H9 (cell line): ENCODE measurements at regions not wholly inside any gene's neighbourhood (a gene's known extent, or its start where the extent isn't known, plus 50 kb on each side); places are given as distances from the start of the nearest gene placed in this dataset.

Experiments
- DNase-seq: peaks from one replicate; pipeline ENCODE4 v3.0.0-alpha.2; 2017
- H2AFZ ChIP-seq: one replicate; pipeline ENCODE4 v1.6.1; 2013; ENCODE audit warnings: mild to moderate bottlenecking, low read length, control low read depth, moderate library complexity
- H2AK5ac ChIP-seq: 2 replicates; pipeline ENCODE4 v1.6.1; 2013; ENCODE audit warnings: low read length, control low read depth, mixed read lengths; ENCODE audit not compliant: insufficient read length
- H2BK120ac ChIP-seq: one replicate; pipeline ENCODE4 v1.6.1; 2013; ENCODE audit warnings: low read depth, mild to moderate bottlenecking, low read length, control low read depth, inconsistent platforms; ENCODE audit not compliant: poor library complexity, severe bottlenecking
- H2BK12ac ChIP-seq: 2 replicates; pipeline ENCODE4 v1.6.1; 2013; ENCODE audit warnings: low read length, control low read depth, mixed read lengths, low read depth; ENCODE audit not compliant: insufficient read length
- H2BK15ac ChIP-seq: 2 replicates; pipeline ENCODE4 v1.6.1; 2013; ENCODE audit warnings: low read depth, low read length, control low read depth
- H2BK20ac ChIP-seq: one replicate; pipeline ENCODE4 v1.6.1; 2013; ENCODE audit warnings: low read depth, mild to moderate bottlenecking, low read length, control low read depth, inconsistent platforms; ENCODE audit not compliant: poor library complexity, severe bottlenecking
- H2BK5ac ChIP-seq: 2 replicates; pipeline ENCODE4 v1.6.1; 2013; ENCODE audit warnings: low read length, control low read depth, mixed read lengths; ENCODE audit not compliant: insufficient read length
- H3K14ac ChIP-seq: 2 replicates; pipeline ENCODE4 v1.6.1; 2013; ENCODE audit warnings: low read length, control low read depth; ENCODE audit not compliant: insufficient read depth
- H3K18ac ChIP-seq: 2 replicates; pipeline ENCODE4 v1.6.1; 2013; ENCODE audit warnings: low read depth, mild to moderate bottlenecking, mixed read lengths, low read length, control low read depth; ENCODE audit not compliant: insufficient read length
- H3K23ac ChIP-seq: 2 replicates; pipeline ENCODE4 v1.6.1; 2013; ENCODE audit warnings: low read length, control low read depth, mixed read lengths, low read depth; ENCODE audit not compliant: insufficient read length
- H3K23me2 ChIP-seq: 2 replicates; pipeline ENCODE4 v1.6.1; 2013; ENCODE audit warnings: low read depth, mild to moderate bottlenecking, mixed read lengths, low read length, control low read depth; ENCODE audit not compliant: insufficient read length, poor library complexity, severe bottlenecking
- H3K27ac ChIP-seq: 2 replicates; pipeline ENCODE4 v1.5.1; 2013; ENCODE audit warnings: low read length, control low read depth, mixed read lengths, low read depth; ENCODE audit not compliant: insufficient read length
- H3K27me3 ChIP-seq: 2 replicates; pipeline ENCODE4 v1.6.1; 2013; ENCODE audit warnings: low read length, control low read depth, inconsistent platforms; ENCODE audit not compliant: insufficient read depth
- H3K4ac ChIP-seq: 2 replicates; pipeline ENCODE4 v1.6.1; 2013; ENCODE audit warnings: low read depth, mild to moderate bottlenecking, control low read depth, inconsistent platforms, low read length, moderate library complexity
- H3K4me1 ChIP-seq: 2 replicates; pipeline ENCODE4 v1.6.1; 2013; ENCODE audit warnings: low read length, control low read depth, inconsistent platforms; ENCODE audit not compliant: insufficient read depth
- H3K4me2 ChIP-seq: 2 replicates; pipeline ENCODE4 v1.6.1; 2013; ENCODE audit warnings: low read length, control low read depth, mixed read lengths; ENCODE audit not compliant: insufficient read length, insufficient read depth
- H3K56ac ChIP-seq: 2 replicates; pipeline ENCODE4 v1.6.1; 2013; ENCODE audit warnings: low read depth, mild to moderate bottlenecking, mixed read lengths, low read length, control low read depth; ENCODE audit not compliant: insufficient read length
- H3K79me1 ChIP-seq: 2 replicates; pipeline ENCODE4 v1.6.1; 2013; ENCODE audit warnings: low read depth, mild to moderate bottlenecking, moderate library complexity, low read length, control low read depth, inconsistent platforms; ENCODE audit not compliant: insufficient read depth, poor library complexity, severe bottlenecking
- H3K79me2 ChIP-seq: 2 replicates; pipeline ENCODE4 v1.6.1; 2013; ENCODE audit warnings: low read length, control low read depth, inconsistent platforms; ENCODE audit not compliant: insufficient read depth
- H3K9ac ChIP-seq: 2 replicates; pipeline ENCODE4 v1.6.1; 2013; ENCODE audit warnings: low read length, control low read depth, mixed read lengths; ENCODE audit not compliant: insufficient read length; ENCODE audit errors: extremely low read depth
- H3K9me3 ChIP-seq: one replicate; pipeline ENCODE4 v1.6.1; 2013; ENCODE audit warnings: low read depth, low read length, inconsistent platforms; ENCODE audit not compliant: control insufficient read depth
- H3T11ph ChIP-seq: one replicate; pipeline ENCODE4 v1.6.1; 2013; ENCODE audit warnings: mild to moderate bottlenecking, low read length, control low read depth, inconsistent platforms
- H4K20me1 ChIP-seq: one replicate; pipeline ENCODE4 v1.6.1; 2013; ENCODE audit not compliant: control insufficient read depth, insufficient read length, insufficient read depth
- H4K5ac ChIP-seq: 2 replicates; pipeline ENCODE4 v1.6.1; 2013; ENCODE audit warnings: low read depth, mild to moderate bottlenecking, mixed read lengths, low read length, control low read depth; ENCODE audit not compliant: insufficient read length
- H4K8ac ChIP-seq: replicated peaks from 2 replicates; pipeline ENCODE4 v1.6.1; 2013; ENCODE audit warnings: low read length, control low read depth, mixed read lengths, low read depth; ENCODE audit not compliant: insufficient read length
- H4K91ac ChIP-seq: 2 replicates; pipeline ENCODE4 v1.6.1; 2013; ENCODE audit warnings: low read depth, mild to moderate bottlenecking, moderate library complexity, mixed read lengths, low read length, control low read depth; ENCODE audit not compliant: insufficient read length
- H3K27ac Mint-ChIP-seq, 3 experiments: 2 replicates in 2 of 3; 3 replicates in 1 of 3; pipeline ENCODE4 v1.8.0; 2020 to 2021; ENCODE audit warnings: mixed read lengths in 3 of 3, mild to moderate bottlenecking in 1 of 3, moderate library complexity in 1 of 3
- H3K27me3 Mint-ChIP-seq: 2 replicates; pipeline ENCODE4 v1.8.0; 2021; ENCODE audit warnings: low read depth, mild to moderate bottlenecking, moderate library complexity, mixed read lengths
- H3K36me3 Mint-ChIP-seq, 3 experiments: 2 replicates in 2 of 3; 3 replicates in 1 of 3; pipeline ENCODE4 v1.8.0; 2020 to 2021; ENCODE audit warnings: low read depth in 3 of 3, mixed read lengths in 3 of 3; ENCODE audit not compliant: insufficient read depth in 1 of 3
- H3K4me1 Mint-ChIP-seq, 2 experiments: 2 replicates each; pipeline ENCODE4 v1.8.0; 2020; ENCODE audit warnings: mixed read lengths in 2 of 2
- H3K4me3 Mint-ChIP-seq, 2 experiments: 2 replicates in 1 of 2; 3 replicates in 1 of 2; pipeline ENCODE4 v1.8.0; 2020 to 2021; ENCODE audit warnings: mild to moderate bottlenecking in 2 of 2, mixed read lengths in 2 of 2, moderate library complexity in 1 of 2
- H3K9me3 Mint-ChIP-seq, 2 experiments: 2 replicates in 1 of 2; 3 replicates in 1 of 2; pipeline ENCODE4 v1.8.0; 2020; ENCODE audit warnings: mild to moderate bottlenecking in 2 of 2, mixed read lengths in 2 of 2, moderate library complexity in 1 of 2
- WGBS: extraction: QIAGEN DNeasy Blood & Tissue Kit; methylation state at CpG from one replicate; pipeline ENCODE4 v1.1.7; 2013; ENCODE audit warnings: missing lambda C conversion rate, low lambda C conversion rate, mixed read lengths; ENCODE audit not compliant: insufficient read length; ENCODE audit errors: extremely low coverage; 5-methylcytosine and 5-hydroxymethylcytosine counted together
- TF ChIP-seq, protein P1 (sequence below): fragments of 200-600 bp; sonication (generic); conservative IDR thresholded peaks from 3 replicates; pipeline ENCODE4 v1.8.0; 2021; ENCODE audit warnings: antibody characterized with exemption, mild to moderate bottlenecking

DNA sequence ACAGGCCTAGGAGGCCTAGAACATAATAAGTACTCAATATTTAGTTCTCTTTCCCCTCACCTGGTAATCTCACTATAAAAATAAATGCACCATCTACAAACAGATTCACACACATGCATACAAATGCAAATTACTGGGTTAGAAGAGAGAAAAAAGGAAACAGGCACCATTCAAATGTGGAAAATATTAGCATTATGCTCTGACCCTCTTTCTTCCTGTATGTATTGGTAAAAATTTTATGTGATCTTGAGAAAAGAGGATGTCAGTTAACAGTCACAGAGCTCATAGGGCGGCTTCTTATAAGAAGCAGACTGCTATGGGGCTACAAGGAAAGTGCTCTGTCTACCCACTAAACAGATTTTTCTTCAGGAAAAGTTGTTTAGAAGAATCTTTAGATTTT is 565.4 kb downstream of the LMO4 start:
- Histone ChIP-seq H4K8ac (no peak overlapping the region), H2BK12ac (no peak overlapping the region), H3K79me2 (no peaks in the 10 kb centered on the region), H3K9ac (no peak overlapping the region), H2AK5ac (no peak overlapping the region), H2BK20ac (no peak overlapping the region), H3K23me2 (no peaks in the 10 kb centered on the region), H3K23ac (no peak overlapping the region), H3K4ac (no peak overlapping the region), H3K4me1 (no peaks in the 10 kb centered on the region), H3K18ac (no peak overlapping the region), H3K4me2 (no peak overlapping the region), H3K27ac (no peak overlapping the region), H3T11ph (no peak overlapping the region), H3K56ac (no peak overlapping the region), H2BK120ac (no peak overlapping the region), H2AFZ (no peak overlapping the region), H4K91ac (no peak overlapping the region), H3K79me1 (no peaks in the 10 kb centered on the region), H4K5ac (no peak overlapping the region), H4K20me1 (no peaks in the 10 kb centered on the region), H3K27me3 (no peaks in the 10 kb centered on the region), H2BK15ac (no peak overlapping the region), H2BK5ac (no peak overlapping the region), H3K9me3 (no peaks in the 10 kb centered on the region), H3K14ac (no peak overlapping the region)
- Mint-ChIP-seq H3K4me1 (peaks cover 0 to 12% of the 10 kb centered on the region in 2 experiments; a peak in 2 of 4 replicates), H3K27ac (no peak overlapping the region), H3K9me3 (no peaks in the 10 kb centered on the region), H3K36me3 (no peaks in the 10 kb centered on the region; a peak in 1 of 7 replicates), H3K4me3 (no peak overlapping the region), H3K27me3 (no peaks in the 10 kb centered on the region)
- no peak for DNase-seq
- no CpG with 5 or more reads among the region's 1 CpG for WGBS
- TF ChIP-seq, protein P1, sequence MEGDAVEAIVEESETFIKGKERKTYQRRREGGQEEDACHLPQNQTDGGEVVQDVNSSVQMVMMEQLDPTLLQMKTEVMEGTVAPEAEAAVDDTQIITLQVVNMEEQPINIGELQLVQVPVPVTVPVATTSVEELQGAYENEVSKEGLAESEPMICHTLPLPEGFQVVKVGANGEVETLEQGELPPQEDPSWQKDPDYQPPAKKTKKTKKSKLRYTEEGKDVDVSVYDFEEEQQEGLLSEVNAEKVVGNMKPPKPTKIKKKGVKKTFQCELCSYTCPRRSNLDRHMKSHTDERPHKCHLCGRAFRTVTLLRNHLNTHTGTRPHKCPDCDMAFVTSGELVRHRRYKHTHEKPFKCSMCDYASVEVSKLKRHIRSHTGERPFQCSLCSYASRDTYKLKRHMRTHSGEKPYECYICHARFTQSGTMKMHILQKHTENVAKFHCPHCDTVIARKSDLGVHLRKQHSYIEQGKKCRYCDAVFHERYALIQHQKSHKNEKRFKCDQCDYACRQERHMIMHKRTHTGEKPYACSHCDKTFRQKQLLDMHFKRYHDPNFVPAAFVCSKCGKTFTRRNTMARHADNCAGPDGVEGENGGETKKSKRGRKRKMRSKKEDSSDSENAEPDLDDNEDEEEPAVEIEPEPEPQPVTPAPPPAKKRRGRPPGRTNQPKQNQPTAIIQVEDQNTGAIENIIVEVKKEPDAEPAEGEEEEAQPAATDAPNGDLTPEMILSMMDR, result no peak
